H1 (cell line): ENCODE measurements at regions not wholly inside any gene's neighbourhood (a gene's known extent, or its start where the extent isn't known, plus 50 kb on each side); places are given as distances from the start of the nearest gene placed in this dataset.

ENCODE experiments used
- CHD1 ChIP-seq: IDR thresholded peaks from 2 replicates; pipeline ENCODE4 v1.6.1; 2012; ENCODE audit warnings: low read depth, low read length, improper control_type of control experiment
- TF ChIP-seq, protein P1 (sequence below): fragments of 300-600 bp; sonication (generic); IDR thresholded peaks from 2 replicates; pipeline ENCODE4 v1.7.1; 2012; ENCODE audit warnings: low read length, moderate library complexity, mild to moderate bottlenecking, inconsistent platforms; ENCODE audit not compliant: insufficient replicate concordance

DNA sequence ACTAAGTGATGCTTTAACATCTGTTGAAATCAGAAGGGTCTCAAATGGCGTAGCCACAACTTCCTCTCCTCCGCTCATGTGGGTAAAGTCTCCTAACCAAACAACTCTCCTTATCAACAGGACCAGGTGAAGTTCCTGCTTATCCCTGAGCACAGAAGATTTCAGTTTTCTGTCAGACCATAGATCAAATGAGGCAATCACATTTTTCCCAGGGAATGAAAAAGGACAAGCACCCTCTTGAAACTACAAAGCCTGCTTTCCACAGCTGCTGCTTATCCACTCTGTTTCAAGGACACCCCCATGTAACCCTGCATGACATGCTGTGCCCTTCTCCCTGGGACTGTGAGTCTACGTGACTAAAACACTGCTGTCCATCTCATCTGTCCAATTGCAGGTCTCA is 788.3 kb upstream of the SLITRK5 start (continued):
- TF ChIP-seq, protein P1, sequence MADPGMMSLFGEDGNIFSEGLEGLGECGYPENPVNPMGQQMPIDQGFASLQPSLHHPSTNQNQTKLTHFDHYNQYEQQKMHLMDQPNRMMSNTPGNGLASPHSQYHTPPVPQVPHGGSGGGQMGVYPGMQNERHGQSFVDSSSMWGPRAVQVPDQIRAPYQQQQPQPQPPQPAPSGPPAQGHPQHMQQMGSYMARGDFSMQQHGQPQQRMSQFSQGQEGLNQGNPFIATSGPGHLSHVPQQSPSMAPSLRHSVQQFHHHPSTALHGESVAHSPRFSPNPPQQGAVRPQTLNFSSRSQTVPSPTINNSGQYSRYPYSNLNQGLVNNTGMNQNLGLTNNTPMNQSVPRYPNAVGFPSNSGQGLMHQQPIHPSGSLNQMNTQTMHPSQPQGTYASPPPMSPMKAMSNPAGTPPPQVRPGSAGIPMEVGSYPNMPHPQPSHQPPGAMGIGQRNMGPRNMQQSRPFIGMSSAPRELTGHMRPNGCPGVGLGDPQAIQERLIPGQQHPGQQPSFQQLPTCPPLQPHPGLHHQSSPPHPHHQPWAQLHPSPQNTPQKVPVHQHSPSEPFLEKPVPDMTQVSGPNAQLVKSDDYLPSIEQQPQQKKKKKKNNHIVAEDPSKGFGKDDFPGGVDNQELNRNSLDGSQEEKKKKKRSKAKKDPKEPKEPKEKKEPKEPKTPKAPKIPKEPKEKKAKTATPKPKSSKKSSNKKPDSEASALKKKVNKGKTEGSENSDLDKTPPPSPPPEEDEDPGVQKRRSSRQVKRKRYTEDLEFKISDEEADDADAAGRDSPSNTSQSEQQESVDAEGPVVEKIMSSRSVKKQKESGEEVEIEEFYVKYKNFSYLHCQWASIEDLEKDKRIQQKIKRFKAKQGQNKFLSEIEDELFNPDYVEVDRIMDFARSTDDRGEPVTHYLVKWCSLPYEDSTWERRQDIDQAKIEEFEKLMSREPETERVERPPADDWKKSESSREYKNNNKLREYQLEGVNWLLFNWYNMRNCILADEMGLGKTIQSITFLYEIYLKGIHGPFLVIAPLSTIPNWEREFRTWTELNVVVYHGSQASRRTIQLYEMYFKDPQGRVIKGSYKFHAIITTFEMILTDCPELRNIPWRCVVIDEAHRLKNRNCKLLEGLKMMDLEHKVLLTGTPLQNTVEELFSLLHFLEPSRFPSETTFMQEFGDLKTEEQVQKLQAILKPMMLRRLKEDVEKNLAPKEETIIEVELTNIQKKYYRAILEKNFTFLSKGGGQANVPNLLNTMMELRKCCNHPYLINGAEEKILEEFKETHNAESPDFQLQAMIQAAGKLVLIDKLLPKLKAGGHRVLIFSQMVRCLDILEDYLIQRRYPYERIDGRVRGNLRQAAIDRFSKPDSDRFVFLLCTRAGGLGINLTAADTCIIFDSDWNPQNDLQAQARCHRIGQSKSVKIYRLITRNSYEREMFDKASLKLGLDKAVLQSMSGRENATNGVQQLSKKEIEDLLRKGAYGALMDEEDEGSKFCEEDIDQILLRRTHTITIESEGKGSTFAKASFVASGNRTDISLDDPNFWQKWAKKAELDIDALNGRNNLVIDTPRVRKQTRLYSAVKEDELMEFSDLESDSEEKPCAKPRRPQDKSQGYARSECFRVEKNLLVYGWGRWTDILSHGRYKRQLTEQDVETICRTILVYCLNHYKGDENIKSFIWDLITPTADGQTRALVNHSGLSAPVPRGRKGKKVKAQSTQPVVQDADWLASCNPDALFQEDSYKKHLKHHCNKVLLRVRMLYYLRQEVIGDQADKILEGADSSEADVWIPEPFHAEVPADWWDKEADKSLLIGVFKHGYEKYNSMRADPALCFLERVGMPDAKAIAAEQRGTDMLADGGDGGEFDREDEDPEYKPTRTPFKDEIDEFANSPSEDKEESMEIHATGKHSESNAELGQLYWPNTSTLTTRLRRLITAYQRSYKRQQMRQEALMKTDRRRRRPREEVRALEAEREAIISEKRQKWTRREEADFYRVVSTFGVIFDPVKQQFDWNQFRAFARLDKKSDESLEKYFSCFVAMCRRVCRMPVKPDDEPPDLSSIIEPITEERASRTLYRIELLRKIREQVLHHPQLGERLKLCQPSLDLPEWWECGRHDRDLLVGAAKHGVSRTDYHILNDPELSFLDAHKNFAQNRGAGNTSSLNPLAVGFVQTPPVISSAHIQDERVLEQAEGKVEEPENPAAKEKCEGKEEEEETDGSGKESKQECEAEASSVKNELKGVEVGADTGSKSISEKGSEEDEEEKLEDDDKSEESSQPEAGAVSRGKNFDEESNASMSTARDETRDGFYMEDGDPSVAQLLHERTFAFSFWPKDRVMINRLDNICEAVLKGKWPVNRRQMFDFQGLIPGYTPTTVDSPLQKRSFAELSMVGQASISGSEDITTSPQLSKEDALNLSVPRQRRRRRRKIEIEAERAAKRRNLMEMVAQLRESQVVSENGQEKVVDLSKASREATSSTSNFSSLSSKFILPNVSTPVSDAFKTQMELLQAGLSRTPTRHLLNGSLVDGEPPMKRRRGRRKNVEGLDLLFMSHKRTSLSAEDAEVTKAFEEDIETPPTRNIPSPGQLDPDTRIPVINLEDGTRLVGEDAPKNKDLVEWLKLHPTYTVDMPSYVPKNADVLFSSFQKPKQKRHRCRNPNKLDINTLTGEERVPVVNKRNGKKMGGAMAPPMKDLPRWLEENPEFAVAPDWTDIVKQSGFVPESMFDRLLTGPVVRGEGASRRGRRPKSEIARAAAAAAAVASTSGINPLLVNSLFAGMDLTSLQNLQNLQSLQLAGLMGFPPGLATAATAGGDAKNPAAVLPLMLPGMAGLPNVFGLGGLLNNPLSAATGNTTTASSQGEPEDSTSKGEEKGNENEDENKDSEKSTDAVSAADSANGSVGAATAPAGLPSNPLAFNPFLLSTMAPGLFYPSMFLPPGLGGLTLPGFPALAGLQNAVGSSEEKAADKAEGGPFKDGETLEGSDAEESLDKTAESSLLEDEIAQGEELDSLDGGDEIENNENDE = no peak
- no peak for TF ChIP-seq CHD1
